ENCODE measurements at regions not wholly inside any gene's neighbourhood (a gene's known extent, or its start where the extent isn't known, plus 50 kb on each side); places are given as distances from the start of the nearest gene placed in this dataset.

- TF ChIP-seq DMTF1 (CRISPR knock-in tag; IDR thresholded peaks at IDR 0.05) (no peak), MIER2 (CRISPR knock-in tag; IDR thresholded peaks at IDR 0.05) (no peak), SNAPC4 (CRISPR knock-in tag; IDR thresholded peaks at IDR 0.05) (no peak), ZNF558 (CRISPR knock-in tag; IDR thresholded peaks at IDR 0.05; ENCODE audit: borderline replicate concordance) (no peak), ZNF431 (CRISPR knock-in tag; IDR thresholded peaks at IDR 0.05; ENCODE audit: borderline replicate concordance, low read depth) (no peak), TBL1XR1 (IDR thresholded peaks at IDR 0.05; ENCODE audit: borderline replicate concordance, low read length, partially characterized antibody) (no peak), PHF21A (CRISPR knock-in tag; IDR thresholded peaks at IDR 0.05) (no peak), NAIF1 (CRISPR knock-in tag; IDR thresholded peaks at IDR 0.05; ENCODE audit: borderline replicate concordance) (no peak), ZNF484 (CRISPR knock-in tag; IDR thresholded peaks at IDR 0.05; ENCODE audit: borderline replicate concordance, low read depth) (no peak), ZNF605 (CRISPR knock-in tag; IDR thresholded peaks at IDR 0.05) (no peak), NCOA5 (CRISPR knock-in tag; IDR thresholded peaks at IDR 0.05) (no peak)
- TF ChIP-seq, protein P1, sequence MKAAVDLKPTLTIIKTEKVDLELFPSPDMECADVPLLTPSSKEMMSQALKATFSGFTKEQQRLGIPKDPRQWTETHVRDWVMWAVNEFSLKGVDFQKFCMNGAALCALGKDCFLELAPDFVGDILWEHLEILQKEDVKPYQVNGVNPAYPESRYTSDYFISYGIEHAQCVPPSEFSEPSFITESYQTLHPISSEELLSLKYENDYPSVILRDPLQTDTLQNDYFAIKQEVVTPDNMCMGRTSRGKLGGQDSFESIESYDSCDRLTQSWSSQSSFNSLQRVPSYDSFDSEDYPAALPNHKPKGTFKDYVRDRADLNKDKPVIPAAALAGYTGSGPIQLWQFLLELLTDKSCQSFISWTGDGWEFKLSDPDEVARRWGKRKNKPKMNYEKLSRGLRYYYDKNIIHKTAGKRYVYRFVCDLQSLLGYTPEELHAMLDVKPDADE (CRISPR knock-in tag; IDR thresholded peaks at IDR 0.05): no peak
- TF ChIP-seq, protein P2, sequence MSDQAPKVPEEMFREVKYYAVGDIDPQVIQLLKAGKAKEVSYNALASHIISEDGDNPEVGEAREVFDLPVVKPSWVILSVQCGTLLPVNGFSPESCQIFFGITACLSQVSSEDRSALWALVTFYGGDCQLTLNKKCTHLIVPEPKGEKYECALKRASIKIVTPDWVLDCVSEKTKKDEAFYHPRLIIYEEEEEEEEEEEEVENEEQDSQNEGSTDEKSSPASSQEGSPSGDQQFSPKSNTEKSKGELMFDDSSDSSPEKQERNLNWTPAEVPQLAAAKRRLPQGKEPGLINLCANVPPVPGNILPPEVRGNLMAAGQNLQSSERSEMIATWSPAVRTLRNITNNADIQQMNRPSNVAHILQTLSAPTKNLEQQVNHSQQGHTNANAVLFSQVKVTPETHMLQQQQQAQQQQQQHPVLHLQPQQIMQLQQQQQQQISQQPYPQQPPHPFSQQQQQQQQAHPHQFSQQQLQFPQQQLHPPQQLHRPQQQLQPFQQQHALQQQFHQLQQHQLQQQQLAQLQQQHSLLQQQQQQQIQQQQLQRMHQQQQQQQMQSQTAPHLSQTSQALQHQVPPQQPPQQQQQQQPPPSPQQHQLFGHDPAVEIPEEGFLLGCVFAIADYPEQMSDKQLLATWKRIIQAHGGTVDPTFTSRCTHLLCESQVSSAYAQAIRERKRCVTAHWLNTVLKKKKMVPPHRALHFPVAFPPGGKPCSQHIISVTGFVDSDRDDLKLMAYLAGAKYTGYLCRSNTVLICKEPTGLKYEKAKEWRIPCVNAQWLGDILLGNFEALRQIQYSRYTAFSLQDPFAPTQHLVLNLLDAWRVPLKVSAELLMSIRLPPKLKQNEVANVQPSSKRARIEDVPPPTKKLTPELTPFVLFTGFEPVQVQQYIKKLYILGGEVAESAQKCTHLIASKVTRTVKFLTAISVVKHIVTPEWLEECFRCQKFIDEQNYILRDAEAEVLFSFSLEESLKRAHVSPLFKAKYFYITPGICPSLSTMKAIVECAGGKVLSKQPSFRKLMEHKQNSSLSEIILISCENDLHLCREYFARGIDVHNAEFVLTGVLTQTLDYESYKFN (CRISPR knock-in tag; conservative IDR thresholded peaks at IDR 0.05): no peak
Measured at GRCh38 chr12:124167141-124167540, 127.8 kb upstream of the RFLNA start (continued).
